Mesendoderm (in vitro differentiated cells): ENCODE measurements at regions not wholly inside any gene's neighbourhood (a gene's known extent, or its start where the extent isn't known, plus 50 kb on each side); places are given as distances from the start of the nearest gene placed in this dataset.

Source experiments
- DNase-seq: peaks from one replicate; pipeline ENCODE4 v3.0.0; 2013
- H2AK5ac ChIP-seq: 2 replicates; pipeline ENCODE4 v1.6.1; 2013; ENCODE audit warnings: low read length, inconsistent platforms
- H2BK120ac ChIP-seq: 2 replicates; pipeline ENCODE4 v1.6.1; 2013; ENCODE audit warnings: low read depth, mild to moderate bottlenecking, low read length, moderate library complexity, mixed read lengths
- H2BK15ac ChIP-seq: replicated peaks from 2 replicates; pipeline ENCODE4 v1.6.1; 2013; ENCODE audit warnings: low read depth, mild to moderate bottlenecking, moderate library complexity
- H2BK5ac ChIP-seq: 2 replicates; pipeline ENCODE4 v1.6.1; 2013; ENCODE audit warnings: low read length, inconsistent platforms
- H3K18ac ChIP-seq: 2 replicates; pipeline ENCODE4 v1.6.1; 2013; ENCODE audit warnings: mild to moderate bottlenecking, low read length, mixed read lengths
- H3K23ac ChIP-seq: one replicate; pipeline ENCODE4 v1.6.1; 2013; ENCODE audit warnings: low read length
- H3K27ac ChIP-seq: 2 replicates; pipeline ENCODE4 v1.5.1; 2013; ENCODE audit warnings: low read depth, mild to moderate bottlenecking, inconsistent platforms, low read length, moderate library complexity
- H3K27me3 ChIP-seq: 2 replicates; pipeline ENCODE4 v1.6.1; 2013; ENCODE audit warnings: low read length, control low read depth, mild to moderate bottlenecking, inconsistent platforms; ENCODE audit not compliant: insufficient read depth, poor library complexity
- H3K36me3 ChIP-seq: 2 replicates; pipeline ENCODE4 v1.6.1; 2013; ENCODE audit warnings: low read length, inconsistent platforms; ENCODE audit not compliant: control insufficient read depth, insufficient read depth
- H3K4ac ChIP-seq: one replicate; pipeline ENCODE4 v1.6.1; 2013; ENCODE audit warnings: low read depth, mild to moderate bottlenecking, low read length, moderate library complexity
- H3K4me1 ChIP-seq: 2 replicates; pipeline ENCODE4 v1.6.1; 2013; ENCODE audit warnings: low read depth, low read length, inconsistent platforms; ENCODE audit not compliant: control insufficient read depth
- H3K4me2 ChIP-seq: 2 replicates; pipeline ENCODE4 v1.6.1; 2013; ENCODE audit warnings: low read length
- H3K4me3 ChIP-seq: 2 replicates; pipeline ENCODE4 v1.5.1; 2013; ENCODE audit warnings: mild to moderate bottlenecking, low read length
- H3K56ac ChIP-seq: one replicate; pipeline ENCODE4 v1.6.1; 2013; ENCODE audit warnings: low read length
- H3K79me1 ChIP-seq: 2 replicates; pipeline ENCODE4 v1.6.1; 2013; ENCODE audit warnings: low read length, inconsistent platforms
- H3K79me2 ChIP-seq: 2 replicates; pipeline ENCODE4 v1.6.1; 2013; ENCODE audit warnings: mild to moderate bottlenecking, low read length; ENCODE audit not compliant: control insufficient read depth, insufficient read depth
- H3K9ac ChIP-seq: 2 replicates; pipeline ENCODE4 v1.6.1; 2013; ENCODE audit warnings: low read length, inconsistent platforms
- H4K5ac ChIP-seq: one replicate; pipeline ENCODE4 v1.6.1; 2013; ENCODE audit warnings: low read length
- H4K8ac ChIP-seq: one replicate; pipeline ENCODE4 v1.6.1; 2013; ENCODE audit warnings: low read depth, mild to moderate bottlenecking, control low read depth, low read length, moderate library complexity
- WGBS: extraction: QIAGEN DNeasy Blood & Tissue Kit; methylation state at CpG from one replicate; pipeline ENCODE4 v1.1.7; 2013; ENCODE audit warnings: low lambda C conversion rate, missing lambda C conversion rate; ENCODE audit not compliant: insufficient coverage; ENCODE audit errors: extremely low coverage; 5-methylcytosine and 5-hydroxymethylcytosine counted together

GRCh38 chr21:41631564-41632461, 123.9 kb upstream of the TMPRSS2 start:
- Histone ChIP-seq H4K8ac (no peak overlapping the region), H3K9ac (no peak overlapping the region), H3K79me2 (no peaks in the 10 kb centered on the region), H3K27me3 (no peaks in the 10 kb centered on the region), H3K4me1 (no peaks in the 10 kb centered on the region), H2BK15ac (no peak overlapping the region), H2BK120ac (no peak overlapping the region), H3K27ac (no peak overlapping the region), H3K36me3 (no peaks in the 10 kb centered on the region), H4K5ac (no peak overlapping the region), H3K18ac (no peak overlapping the region), H2BK5ac (no peak overlapping the region), H3K4me3 (no peak overlapping the region), H3K4me2 (no peak overlapping the region), H3K4ac (no peak overlapping the region), H3K79me1 (no peaks in the 10 kb centered on the region), H2AK5ac (no peak overlapping the region), H3K23ac (no peak overlapping the region), H3K56ac (no peak overlapping the region)
- no CpG with 5 or more reads among the region's 14 CpGs for WGBS
- no peak for DNase-seq

GRCh38 chr21:41630917-41631316, 123.0 kb upstream of the TMPRSS2 start:
- no peak overlapping the region for H3K4me2 ChIP-seq
- no peaks in the 10 kb centered on the region for H3K36me3 ChIP-seq
- no peak overlapping the region for H3K23ac ChIP-seq
- H4K8ac ChIP-seq, result no peak overlapping the region
- H2BK5ac ChIP-seq, result no peak overlapping the region
- no peak overlapping the region for H3K4ac ChIP-seq
- no peaks in the 10 kb centered on the region for H3K79me1 ChIP-seq
- no peaks in the 10 kb centered on the region for H3K4me1 ChIP-seq
- no peak overlapping the region for H2AK5ac ChIP-seq
- WGBS, result no CpG with 5 or more reads among the region's 17 CpGs
- H3K18ac ChIP-seq, result no peak overlapping the region
- no peak overlapping the region for H2BK15ac ChIP-seq
- H3K56ac ChIP-seq, result no peak overlapping the region
- H3K27ac ChIP-seq, result no peak overlapping the region
- no peaks in the 10 kb centered on the region for H3K79me2 ChIP-seq
- no peak overlapping the region for H4K5ac ChIP-seq
- no peak overlapping the region for H2BK120ac ChIP-seq
- H3K9ac ChIP-seq, result no peak overlapping the region
- no peak for DNase-seq
- H3K27me3 ChIP-seq, result no peaks in the 10 kb centered on the region
- H3K4me3 ChIP-seq, result no peak overlapping the region

GRCh38 chr21:41630249-41630648, 122.3 kb upstream of the TMPRSS2 start:
- Histone ChIP-seq H3K79me1 (no peaks in the 10 kb centered on the region), H2BK15ac (no peak overlapping the region), H2BK5ac (no peak overlapping the region), H2AK5ac (no peak overlapping the region), H3K4me3 (no peak overlapping the region), H3K18ac (no peak overlapping the region), H3K9ac (no peak overlapping the region), H3K23ac (no peak overlapping the region), H4K5ac (no peak overlapping the region), H2BK120ac (no peak overlapping the region), H3K27ac (no peak overlapping the region), H3K4ac (no peak overlapping the region), H4K8ac (no peak overlapping the region), H3K36me3 (no peaks in the 10 kb centered on the region), H3K27me3 (no peaks in the 10 kb centered on the region), H3K56ac (no peak overlapping the region), H3K4me2 (no peak overlapping the region), H3K4me1 (no peaks in the 10 kb centered on the region), H3K79me2 (no peaks in the 10 kb centered on the region)
- no peak for DNase-seq
- WGBS, result no CpG with 5 or more reads among the region's 14 CpGs

- no peaks in the 10 kb centered on the region for H3K27me3 ChIP-seq
These were observed 120.3 kb upstream of the TMPRSS2 start for GRCh38 chr21:41628256-41628655.

GRCh38 chr21:41627428-41627827, 119.5 kb upstream of the TMPRSS2 start:
- Histone ChIP-seq H2BK5ac (no peak overlapping the region), H3K79me1 (no peaks in the 10 kb centered on the region), H3K27ac (no peak overlapping the region), H3K4me1 (no peaks in the 10 kb centered on the region), H3K23ac (no peak overlapping the region), H3K27me3 (no peaks in the 10 kb centered on the region), H3K18ac (no peak overlapping the region), H3K4me3 (no peak overlapping the region), H4K8ac (no peak overlapping the region), H2BK120ac (no peak overlapping the region), H3K4me2 (no peak overlapping the region), H3K9ac (no peak overlapping the region), H2AK5ac (no peak overlapping the region), H4K5ac (no peak overlapping the region), H3K79me2 (no peaks in the 10 kb centered on the region), H2BK15ac (no peak overlapping the region), H3K56ac (no peak overlapping the region), H3K36me3 (no peaks in the 10 kb centered on the region), H3K4ac (no peak overlapping the region)
- no CpG with 5 or more reads among the region's 2 CpGs for WGBS
- DNase-seq, result no peak

More at GRCh38 chr21:41628256-41628655, 120.3 kb upstream of the TMPRSS2 start:
- Histone ChIP-seq H3K4ac (no peak overlapping the region), H3K23ac (no peak overlapping the region), H2BK5ac (no peak overlapping the region), H3K18ac (no peak overlapping the region), H3K9ac (no peak overlapping the region), H4K5ac (no peak overlapping the region), H4K8ac (no peak overlapping the region), H3K79me1 (no peaks in the 10 kb centered on the region), H3K4me1 (no peaks in the 10 kb centered on the region), H3K56ac (no peak overlapping the region), H3K4me3 (no peak overlapping the region), H3K36me3 (no peaks in the 10 kb centered on the region), H2BK15ac (no peak overlapping the region), H3K79me2 (no peaks in the 10 kb centered on the region), H3K27ac (no peak overlapping the region), H3K4me2 (no peak overlapping the region), H2AK5ac (no peak overlapping the region), H2BK120ac (no peak overlapping the region)
- WGBS, result no CpG with 5 or more reads among the region's 4 CpGs
- no peak for DNase-seq

GRCh38 chr21:41626021-41626420, 118.1 kb upstream of the TMPRSS2 start:
- Histone ChIP-seq H3K27me3 (no peaks in the 10 kb centered on the region), H3K36me3 (no peaks in the 10 kb centered on the region), H3K79me1 (no peaks in the 10 kb centered on the region), H2BK15ac (no peak overlapping the region), H2AK5ac (no peak overlapping the region), H2BK5ac (no peak overlapping the region), H3K4me3 (no peak overlapping the region), H3K79me2 (no peaks in the 10 kb centered on the region), H3K23ac (no peak overlapping the region), H3K18ac (no peak overlapping the region), H4K5ac (no peak overlapping the region), H3K56ac (no peak overlapping the region), H3K4me2 (no peak overlapping the region), H2BK120ac (no peak overlapping the region), H3K27ac (no peak overlapping the region), H4K8ac (no peak overlapping the region), H3K9ac (no peak overlapping the region), H3K4me1 (no peaks in the 10 kb centered on the region), H3K4ac (no peak overlapping the region)
- no CpG with 5 or more reads among the region's 6 CpGs for WGBS
- DNase-seq, result no peak
